ENCODE measurements at regions not wholly inside any gene's neighbourhood (a gene's known extent, or its start where the extent isn't known, plus 50 kb on each side); places are given as distances from the start of the nearest gene placed in this dataset.

GRCh38 chr12:87779858-87780498 lies 249.2 kb downstream of the C12orf50 start:
- Histone ChIP-seq H3K9me3 (ENCODE audit: low read depth) (no peaks in the 10 kb centered on the region), H3K4me1 (ENCODE audit: low read depth) (no peaks in the 10 kb centered on the region), H3K27me3 (no peaks in the 10 kb centered on the region), H3K27ac (no peak overlapping the region), H3K4me3 (no peak overlapping the region), H3K36me3 (no peaks in the 10 kb centered on the region)
- DNase-seq (ENCODE audit: low read depth in 1 of 2, low spot score in 1 of 2), result no peak
- TF ChIP-seq CTCF (IDR thresholded peaks at IDR 0.05; ENCODE audit: low read depth, low read length), result no peak

GRCh38 chr12:87779016-87779415 lies 250.2 kb downstream of the C12orf50 start:
- no peak overlapping the region for H3K27ac ChIP-seq
- no peaks in the 10 kb centered on the region for H3K4me1 ChIP-seq (ENCODE audit: low read depth)
- H3K4me3 ChIP-seq, result no peak overlapping the region
- H3K9me3 ChIP-seq (ENCODE audit: low read depth), result no peaks in the 10 kb centered on the region
- H3K27me3 ChIP-seq, result no peaks in the 10 kb centered on the region
- no peaks in the 10 kb centered on the region for H3K36me3 ChIP-seq
- no peak for DNase-seq (ENCODE audit: low read depth in 1 of 2, low spot score in 1 of 2)
- no peak for TF ChIP-seq CTCF (IDR thresholded peaks at IDR 0.05; ENCODE audit: low read depth, low read length)

GRCh38 chr12:87778065-87778464 lies 251.1 kb downstream of the C12orf50 start:
- Histone ChIP-seq H3K4me1 (ENCODE audit: low read depth) (no peaks in the 10 kb centered on the region), H3K36me3 (no peaks in the 10 kb centered on the region), H3K4me3 (no peak overlapping the region), H3K9me3 (ENCODE audit: low read depth) (no peaks in the 10 kb centered on the region), H3K27me3 (no peaks in the 10 kb centered on the region), H3K27ac (no peak overlapping the region)
- no peak for TF ChIP-seq CTCF (IDR thresholded peaks at IDR 0.05; ENCODE audit: low read depth, low read length)
- no peak for DNase-seq (ENCODE audit: low read depth in 1 of 2, low spot score in 1 of 2)

- no peaks in the 10 kb centered on the region for H3K9me3 ChIP-seq (ENCODE audit: low read depth)
- H3K27ac ChIP-seq, result no peak overlapping the region
- no peaks in the 10 kb centered on the region for H3K36me3 ChIP-seq
- DNase-seq (ENCODE audit: low read depth in 1 of 2, low spot score in 1 of 2), result no peak
- no peak for TF ChIP-seq CTCF (IDR thresholded peaks at IDR 0.05; ENCODE audit: low read depth, low read length)
- H3K4me3 ChIP-seq, result no peak overlapping the region
- H3K4me1 ChIP-seq (ENCODE audit: low read depth), result no peaks in the 10 kb centered on the region
- H3K27me3 ChIP-seq, result no peaks in the 10 kb centered on the region
Observed at GRCh38 chr12:87775784-87776183, 253.4 kb downstream of the C12orf50 start.

GRCh38 chr12:87775051-87775450 lies 254.2 kb downstream of the C12orf50 start:
- Histone ChIP-seq H3K27ac (no peak overlapping the region), H3K4me3 (no peak overlapping the region), H3K9me3 (ENCODE audit: low read depth) (no peaks in the 10 kb centered on the region), H3K36me3 (no peaks in the 10 kb centered on the region), H3K4me1 (ENCODE audit: low read depth) (no peaks in the 10 kb centered on the region), H3K27me3 (no peaks in the 10 kb centered on the region)
- no peak for DNase-seq (ENCODE audit: low read depth in 1 of 2, low spot score in 1 of 2)
- TF ChIP-seq CTCF (IDR thresholded peaks at IDR 0.05; ENCODE audit: low read depth, low read length), result no peak
